ENCODE measurements at regions not wholly inside any gene's neighbourhood (a gene's known extent, or its start where the extent isn't known, plus 50 kb on each side); places are given as distances from the start of the nearest gene placed in this dataset.
"Not testable (repeated sequence)": the region's sequence is repeated elsewhere in the genome, so short reads cannot be mapped to it uniquely, and the experiment has no call there.

GRCh38 chr6:78597966-78598365, 269.4 kb upstream of the IRAK1BP1 start:
- no peak for DNase-seq

- no peak for DNase-seq
Observed at GRCh38 chr6:78598966-78599365, 268.4 kb upstream of the IRAK1BP1 start.

- DNase-seq, result no peak
Observed at GRCh38 chr6:78599526-78599925, 267.8 kb upstream of the IRAK1BP1 start.

GRCh38 chr6:78605909-78606446, 261.4 kb upstream of the IRAK1BP1 start:
- no peak for DNase-seq

GRCh38 chr6:78607189-78607588, 260.2 kb upstream of the IRAK1BP1 start:
- DNase-seq, result no peak

- no peak for DNase-seq
Observed at GRCh38 chr6:78611102-78611620, 256.2 kb upstream of the IRAK1BP1 start.

- peak in 1 of 2 experiments; percentile 16 for DNase-seq
Observed at GRCh38 chr6:78611886-78612480, 255.4 kb upstream of the IRAK1BP1 start.

- DNase-seq, result no peak
Observed at GRCh38 chr6:78614961-78615360, 252.4 kb upstream of the IRAK1BP1 start.

- no peak for DNase-seq
Observed at GRCh38 chr6:78615430-78615904, 251.9 kb upstream of the IRAK1BP1 start.

- no peak for DNase-seq
Observed at GRCh38 chr6:78618970-78619369, 248.4 kb upstream of the IRAK1BP1 start.

- no peak for DNase-seq
Observed at GRCh38 chr6:78623554-78623953, 243.8 kb upstream of the IRAK1BP1 start.

GRCh38 chr6:78629154-78629721, 238.1 kb upstream of the IRAK1BP1 start:
- no peak for DNase-seq

GRCh38 chr6:78629836-78630235, 237.5 kb upstream of the IRAK1BP1 start:
- no peak for DNase-seq

- DNase-seq, result no peak
Observed at GRCh38 chr6:78631976-78632375, 235.4 kb upstream of the IRAK1BP1 start.

- DNase-seq, result no peak
Observed at GRCh38 chr6:78639111-78640110, 227.9 kb upstream of the IRAK1BP1 start.

- not testable (repeated sequence) for DNase-seq
Observed at GRCh38 chr6:78643976-78644375, 223.4 kb upstream of the IRAK1BP1 start.

- not testable (repeated sequence) for DNase-seq
Observed at GRCh38 chr6:78646542-78647415, 220.6 kb upstream of the IRAK1BP1 start.

- DNase-seq, result not testable (repeated sequence)
Observed at GRCh38 chr6:78665819-78666218, 201.5 kb upstream of the IRAK1BP1 start.

GRCh38 chr6:78666764-78667163, 200.6 kb upstream of the IRAK1BP1 start:
- DNase-seq, result no peak

- DNase-seq, result no peak
Observed at GRCh38 chr6:78670156-78670555, 197.2 kb upstream of the IRAK1BP1 start.

- DNase-seq, result no peak
Observed at GRCh38 chr6:78670802-78671201, 196.5 kb upstream of the IRAK1BP1 start.
